PC-3 (cell line): ENCODE measurements at regions not wholly inside any gene's neighbourhood (a gene's known extent, or its start where the extent isn't known, plus 50 kb on each side); places are given as distances from the start of the nearest gene placed in this dataset.
"Not testable (repeated sequence)": the region's sequence is repeated elsewhere in the genome, so short reads cannot be mapped to it uniquely, and the experiment has no call there.

Experiments
- ATAC-seq: fragments of 200-7000 bp; cut with Tn5 transposase; 2 replicates; pipeline ENCODE4 v1.9.1; 2020; ENCODE audit warnings: mild to moderate bottlenecking, moderate library complexity
- BruUV-seq: library from RNA; stranded (reverse); fragments of 400-500 nt; replicated peaks from 2 replicates; lab custom pipeline; 2021; lab: Mats Ljungman, UMichigan
- CTCF ChIA-PET: fragments of 300-600 bp; sonication (Branson Sonifier 250); formaldehyde crosslinking; loops from one replicate; lab custom pipeline; 2022; ENCODE audit warnings: antibody characterized with exemption; lab: Charles Lee
- POLR2A ChIA-PET: fragments of 300-600 bp; sonication (Branson Sonifier 250); formaldehyde crosslinking; loops from one replicate; lab custom pipeline; 2022; ENCODE audit warnings: antibody characterized with exemption; ENCODE audit not compliant: unreplicated experiment; lab: Charles Lee
- DNase-seq: peaks from one replicate; pipeline ENCODE4 v3.0.0-alpha.2; 2015
- H2AFZ ChIP-seq: fragments of 300-600 bp; sonication (generic); 2 replicates; pipeline ENCODE4 v1.6.0; 2016; ENCODE audit warnings: antibody characterized with exemption, low read length
- H3F3A ChIP-seq: fragments of 300-600 bp; sonication (generic); one replicate; pipeline ENCODE4 v1.6.0; 2017; ENCODE audit warnings: antibody characterized with exemption, low read length, control low read depth, mild to moderate bottlenecking; ENCODE audit not compliant: unreplicated experiment
- H3K27ac ChIP-seq: fragments of 300-600 bp; sonication (generic); 2 replicates; pipeline ENCODE4 v1.5.1; 2016; ENCODE audit warnings: mild to moderate bottlenecking, low read length
- H3K27me3 ChIP-seq: fragments of 300-600 bp; sonication (generic); 2 replicates; pipeline ENCODE4 v1.6.1; 2016; ENCODE audit warnings: low read length, mixed read lengths
- H3K36me3 ChIP-seq: fragments of 300-600 bp; sonication (generic); 2 replicates; pipeline ENCODE4 v1.6.1; 2016; ENCODE audit warnings: low read depth, mixed run types, low read length, mixed read lengths
- H3K4me1 ChIP-seq: fragments of 300-600 bp; sonication (generic); 2 replicates; pipeline ENCODE4 v1.5.1; 2016; ENCODE audit warnings: low read length; ENCODE audit not compliant: insufficient read depth
- H3K4me2 ChIP-seq: fragments of 300-600 bp; sonication (generic); 2 replicates; pipeline ENCODE4 v1.6.0; 2016; ENCODE audit warnings: low read length
- H3K4me3 ChIP-seq: fragments of 300-600 bp; sonication (generic); 2 replicates; pipeline ENCODE4 v1.5.1; 2016; ENCODE audit warnings: mild to moderate bottlenecking, low read length, mixed read lengths
- H3K79me2 ChIP-seq: fragments of 300-600 bp; sonication (generic); 2 replicates; pipeline ENCODE4 v1.6.1; 2017; ENCODE audit warnings: low read length, mixed read lengths
- H3K9ac ChIP-seq: fragments of 300-600 bp; sonication (generic); 2 replicates; pipeline ENCODE4 v1.6.0; 2016; ENCODE audit warnings: mild to moderate bottlenecking, low read length
- H3K9me2 ChIP-seq: fragments of 300-600 bp; sonication (generic); replicated peaks from 2 replicates; pipeline ENCODE4 v1.6.1; 2016; ENCODE audit warnings: mixed run types, low read length, mixed read lengths
- H3K9me3 ChIP-seq: fragments of 300-600 bp; sonication (generic); 2 replicates; pipeline ENCODE4 v1.6.1; 2016; ENCODE audit warnings: low read length, mixed read lengths
- H4K20me1 ChIP-seq: fragments of 300-600 bp; sonication (generic); 2 replicates; pipeline ENCODE4 v1.6.1; 2016; ENCODE audit warnings: low read length, mixed read lengths
- EZH2 ChIP-seq: fragments of 300-600 bp; sonication (generic); IDR thresholded peaks from one replicate; pipeline ENCODE4 v1.6.1; 2017; ENCODE audit warnings: antibody characterized with exemption, mild to moderate bottlenecking, low read length; ENCODE audit not compliant: unreplicated experiment
- EZH2phosphoT487 ChIP-seq: fragments of 300-600 bp; sonication (generic); IDR thresholded peaks from 2 replicates; pipeline ENCODE4 v1.6.1; 2018; ENCODE audit warnings: mild to moderate bottlenecking, antibody characterized with exemption, low read length, borderline replicate concordance
- intact Hi-C: fragments of 100-400 bp; cut with micrococcal nuclease; formaldehyde crosslinking; loops from 2 replicates; pipeline ENCODE4 v1.9.0; 2023
- TF ChIP-seq, protein P1 (sequence below): fragments of 300-600 bp; sonication (generic); conservative IDR thresholded peaks from 2 replicates; pipeline ENCODE4 v1.5.1; 2017; ENCODE audit warnings: antibody characterized with exemption, low read depth, mild to moderate bottlenecking, low read length

DNA sequence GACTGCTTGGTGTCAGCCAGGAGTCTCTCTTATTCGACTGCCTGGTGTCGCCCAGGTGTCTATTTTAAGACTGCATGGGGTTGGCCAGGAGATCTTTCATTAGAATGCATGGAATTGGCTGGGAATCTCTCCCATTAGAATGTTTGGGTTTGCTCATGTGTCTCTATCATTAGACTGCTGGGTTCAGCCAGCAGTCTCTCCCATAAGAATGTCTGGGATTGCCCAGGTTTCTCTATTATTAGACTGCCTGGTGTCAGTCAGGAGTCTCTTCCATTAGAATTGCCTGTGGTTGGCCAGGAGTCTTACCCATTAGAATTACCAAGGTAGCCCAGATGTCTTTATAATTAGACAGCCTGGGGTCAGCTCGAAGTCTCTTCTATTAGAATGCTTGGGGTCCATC lies 1496.0 kb downstream of the UQCRFS1 start:
- Histone ChIP-seq H2AFZ (no peak overlapping the region), H3K9me2 (no peaks in the 10 kb centered on the region), H3K27ac (no peak overlapping the region), H3K36me3 (no peaks in the 10 kb centered on the region), H3K79me2 (no peaks in the 10 kb centered on the region), H3K27me3 (no peaks in the 10 kb centered on the region), H3K4me3 (no peak overlapping the region), H3K4me1 (no peaks in the 10 kb centered on the region), H3K9me3 (no peaks in the 10 kb centered on the region), H4K20me1 (no peaks in the 10 kb centered on the region), H3K9ac (no peak overlapping the region), H3K4me2 (no peak overlapping the region), H3F3A (no peaks in the 10 kb centered on the region)
- BruUV-seq, result no TSS peak
- ATAC-seq (no peak), DNase-seq (no peak)
- ChIA-PET CTCF (no interaction called here), POLR2A (no interaction called here)
- no peak for TF ChIP-seq EZH2
- TF ChIP-seq EZH2phosphoT487, result no peak
- intact Hi-C loops, result no loop called here

GRCh38 chr19:27714857-27715256 lies 1498.1 kb downstream of the UQCRFS1 start:
- no peaks in the 10 kb centered on the region for H4K20me1 ChIP-seq

DNA sequence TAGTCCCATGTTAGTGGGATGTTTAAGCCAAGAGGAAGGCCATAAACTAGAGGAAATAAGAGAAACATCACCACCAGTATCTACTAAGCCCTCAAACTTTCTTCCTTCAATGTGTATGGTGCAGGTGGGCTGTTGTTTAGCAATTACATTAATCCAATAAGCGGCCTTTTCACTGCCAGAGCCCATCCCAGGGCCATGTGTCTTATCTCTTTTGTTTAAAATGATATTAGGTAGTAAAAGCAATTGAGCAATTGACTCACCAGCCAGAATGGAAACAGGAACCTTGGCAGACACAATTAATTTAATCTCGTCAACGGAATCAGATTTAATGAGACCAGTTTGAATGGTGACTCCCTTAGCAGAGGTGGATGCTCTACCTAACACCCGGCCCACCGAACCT lies 1503.5 kb downstream of the UQCRFS1 start:
- no peaks in the 10 kb centered on the region for H3K4me1 ChIP-seq
- ChIA-PET CTCF (no interaction called here), POLR2A (no interaction called here)
- DNase-seq (no peak), ATAC-seq (no peak)
- no peaks in the 10 kb centered on the region for H3K9me2 ChIP-seq
- no peaks in the 10 kb centered on the region for H3K79me2 ChIP-seq
- no peaks in the 10 kb centered on the region for H3K27me3 ChIP-seq
- no peak overlapping the region for H3K27ac ChIP-seq
- no peaks in the 10 kb centered on the region for H3K36me3 ChIP-seq
- 0 out of 2 replicates have a peak, but pooled peaks cover 4% of the 10 kb centered on the region for H3K9me3 ChIP-seq
- no TSS peak for BruUV-seq
- intact Hi-C loops, result no loop called here
- H3F3A ChIP-seq, result no peaks in the 10 kb centered on the region
- no peaks in the 10 kb centered on the region for H4K20me1 ChIP-seq
- no peak overlapping the region for H3K9ac ChIP-seq
- no peak for TF ChIP-seq EZH2phosphoT487
- no peak for TF ChIP-seq EZH2
- TF ChIP-seq, protein P1, sequence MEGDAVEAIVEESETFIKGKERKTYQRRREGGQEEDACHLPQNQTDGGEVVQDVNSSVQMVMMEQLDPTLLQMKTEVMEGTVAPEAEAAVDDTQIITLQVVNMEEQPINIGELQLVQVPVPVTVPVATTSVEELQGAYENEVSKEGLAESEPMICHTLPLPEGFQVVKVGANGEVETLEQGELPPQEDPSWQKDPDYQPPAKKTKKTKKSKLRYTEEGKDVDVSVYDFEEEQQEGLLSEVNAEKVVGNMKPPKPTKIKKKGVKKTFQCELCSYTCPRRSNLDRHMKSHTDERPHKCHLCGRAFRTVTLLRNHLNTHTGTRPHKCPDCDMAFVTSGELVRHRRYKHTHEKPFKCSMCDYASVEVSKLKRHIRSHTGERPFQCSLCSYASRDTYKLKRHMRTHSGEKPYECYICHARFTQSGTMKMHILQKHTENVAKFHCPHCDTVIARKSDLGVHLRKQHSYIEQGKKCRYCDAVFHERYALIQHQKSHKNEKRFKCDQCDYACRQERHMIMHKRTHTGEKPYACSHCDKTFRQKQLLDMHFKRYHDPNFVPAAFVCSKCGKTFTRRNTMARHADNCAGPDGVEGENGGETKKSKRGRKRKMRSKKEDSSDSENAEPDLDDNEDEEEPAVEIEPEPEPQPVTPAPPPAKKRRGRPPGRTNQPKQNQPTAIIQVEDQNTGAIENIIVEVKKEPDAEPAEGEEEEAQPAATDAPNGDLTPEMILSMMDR, result no peak
- no peak overlapping the region for H3K4me3 ChIP-seq
- H3K4me2 ChIP-seq, result no peak overlapping the region
- no peak overlapping the region for H2AFZ ChIP-seq

More at GRCh38 chr19:27714857-27715256, 1498.1 kb downstream of the UQCRFS1 start:
- BruUV-seq, result no TSS peak
- no peak overlapping the region for H3K9ac ChIP-seq
- no peak overlapping the region for H3K27ac ChIP-seq
- H3K4me3 ChIP-seq, result no peak overlapping the region
- POLR2A ChIA-PET, result no interaction called here
- no peak for TF ChIP-seq EZH2phosphoT487
- TF ChIP-seq, protein P1, result no peak
- TF ChIP-seq EZH2, result no peak
- H3K9me3 ChIP-seq, result no peaks in the 10 kb centered on the region
- H3K27me3 ChIP-seq, result no peaks in the 10 kb centered on the region
- no peaks in the 10 kb centered on the region for H3K79me2 ChIP-seq
- DNase-seq (no peak), ATAC-seq (no peak)
- H3F3A ChIP-seq, result no peaks in the 10 kb centered on the region
- no peaks in the 10 kb centered on the region for H3K9me2 ChIP-seq
- H3K36me3 ChIP-seq, result no peaks in the 10 kb centered on the region
- intact Hi-C loops, result no loop called here
- H2AFZ ChIP-seq, result no peak overlapping the region
- CTCF ChIA-PET, result no interaction called here
- H3K4me1 ChIP-seq, result no peaks in the 10 kb centered on the region
- H3K4me2 ChIP-seq, result no peak overlapping the region

DNA sequence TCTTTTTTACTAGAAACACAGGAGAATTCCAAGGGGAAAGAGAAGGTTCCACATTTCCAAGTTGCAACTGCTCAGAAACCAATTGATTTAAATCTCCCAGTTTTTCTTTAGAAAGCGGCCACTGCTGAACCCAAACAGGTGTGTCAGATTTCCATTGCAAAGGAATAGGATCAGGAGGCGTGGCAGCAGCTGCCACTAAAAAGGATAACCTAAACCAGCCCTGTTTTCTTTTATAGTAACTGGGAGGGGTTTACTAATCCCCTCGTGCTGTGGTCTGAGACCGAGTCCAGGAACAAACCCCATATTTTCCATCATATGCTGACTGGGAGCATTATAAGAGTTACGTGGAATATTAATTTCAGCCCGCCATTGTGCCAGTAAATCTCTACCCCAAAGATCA lies 1504.0 kb downstream of the UQCRFS1 start:
- BruUV-seq, POLR2A ChIA-PET: not testable (repeated sequence)

GRCh38 chr19:27707026-27707425 lies 1505.9 kb downstream of the UQCRFS1 start:
- intact Hi-C loops, BruUV-seq, H3K4me2 ChIP-seq, POLR2A ChIA-PET, H3K27me3 ChIP-seq, H3K9me2 ChIP-seq, H3K9me3 ChIP-seq, H3K4me1 ChIP-seq, ATAC-seq, H4K20me1 ChIP-seq, H3K79me2 ChIP-seq, H3K36me3 ChIP-seq, H3K9ac ChIP-seq, H3K4me3 ChIP-seq, H3K27ac ChIP-seq, H2AFZ ChIP-seq, H3F3A ChIP-seq: not testable (repeated sequence)
- CTCF ChIA-PET, result interaction anchor here (0.7 kb wide), 1 partner anchor 90 kb away, joined by 3 read pairs; no protein-coding TSS in a partner anchor
- peak; percentile 62 for DNase-seq

More for the DNA sequence above, 1504.0 kb downstream of the UQCRFS1 start:
- H4K20me1 ChIP-seq, H3K36me3 ChIP-seq, H3K9me2 ChIP-seq, H3K9ac ChIP-seq, ATAC-seq, H3F3A ChIP-seq, H3K79me2 ChIP-seq, H3K4me2 ChIP-seq, intact Hi-C loops, H3K27me3 ChIP-seq, H3K9me3 ChIP-seq, H3K4me3 ChIP-seq, H3K4me1 ChIP-seq, H3K27ac ChIP-seq, CTCF ChIA-PET, DNase-seq, H2AFZ ChIP-seq: not testable (repeated sequence)
